HEK293T (cell line): ENCODE measurements at regions not wholly inside any gene's neighbourhood (a gene's known extent, or its start where the extent isn't known, plus 50 kb on each side); places are given as distances from the start of the nearest gene placed in this dataset.

ENCODE experiments used
- ARNT ChIP-seq: fragments of 450-650 bp; IDR thresholded peaks from 2 replicates; pipeline ENCODE4 v1.6.1; 2017; ENCODE audit warnings: mild to moderate bottlenecking
- BHLHE40 ChIP-seq: fragments of 450-650 bp; IDR thresholded peaks from 2 replicates; pipeline ENCODE4 v1.6.1; 2016; ENCODE audit warnings: mild to moderate bottlenecking, moderate library complexity, borderline replicate concordance
- ELF4 ChIP-seq: fragments of 450-650 bp; IDR thresholded peaks from 2 replicates; pipeline ENCODE4 v1.6.1; 2017; ENCODE audit warnings: antibody characterized with exemption
- FOXA1 ChIP-seq: fragments of 450-650 bp; IDR thresholded peaks from 2 replicates; pipeline ENCODE4 v1.6.1; 2016; ENCODE audit warnings: mild to moderate bottlenecking
- FOXK2 ChIP-seq: fragments of 450-650 bp; IDR thresholded peaks from 2 replicates; pipeline ENCODE4 v1.6.1; 2016; ENCODE audit warnings: mild to moderate bottlenecking
- FOXM1 ChIP-seq: fragments of 450-650 bp; IDR thresholded peaks from 2 replicates; pipeline ENCODE4 v1.6.1; 2017; ENCODE audit warnings: mild to moderate bottlenecking, borderline replicate concordance
- HDGF ChIP-seq: fragments of 450-650 bp; IDR thresholded peaks from 2 replicates; pipeline ENCODE4 v1.6.1; 2017; ENCODE audit warnings: antibody characterized with exemption, borderline replicate concordance
- L3MBTL2 ChIP-seq: fragments of 450-650 bp; conservative IDR thresholded peaks from 2 replicates; pipeline ENCODE4 v1.6.1; 2016; ENCODE audit warnings: mild to moderate bottlenecking
- TARDBP ChIP-seq: fragments of 450-650 bp; IDR thresholded peaks from 2 replicates; pipeline ENCODE4 v1.6.1; 2016
- ZNF384 ChIP-seq: fragments of 450-650 bp; IDR thresholded peaks from 2 replicates; pipeline ENCODE4 v1.6.1; 2016

- TF ChIP-seq TARDBP (no peak), FOXK2 (no peak), L3MBTL2 (no peak), FOXM1 (no peak), BHLHE40 (no peak), ARNT (no peak), HDGF (no peak), ZNF384 (no peak), FOXA1 (no peak), ELF4 (no peak)
Observed at GRCh38 chr10:29826221-29826620, 191.4 kb upstream of the SVIL start.
